K562 (cell line): ENCODE measurements at regions not wholly inside any gene's neighbourhood (a gene's known extent, or its start where the extent isn't known, plus 50 kb on each side); places are given as distances from the start of the nearest gene placed in this dataset.

Experiments
- DDX20 ChIP-seq: fragments of 450-650 bp; IDR thresholded peaks from 2 replicates; pipeline ENCODE4 v1.6.1; 2016; ENCODE audit warnings: missing genetic modification characterization, low read depth, mild to moderate bottlenecking, missing compliant biosample characterization, moderate library complexity
- DIDO1 ChIP-seq: fragments of 450-650 bp; IDR thresholded peaks from 2 replicates; pipeline ENCODE4 v1.6.1; 2016; ENCODE audit warnings: low read depth, missing biosample characterization, missing genetic modification characterization
- FOXP1 ChIP-seq: sonication (generic); formaldehyde crosslinking; IDR thresholded peaks from 2 replicates; pipeline ENCODE4 v1.8.0; 2022; ENCODE audit warnings: mild to moderate bottlenecking, missing genetic modification reagents
- SP1 ChIP-seq: sonication (generic); formaldehyde crosslinking; IDR thresholded peaks from 2 replicates; pipeline ENCODE4 v1.8.1; 2022; ENCODE audit warnings: mild to moderate bottlenecking, missing genetic modification reagents
- SPI1 ChIP-seq: IDR thresholded peaks from 2 replicates; pipeline ENCODE4 v1.6.1; 2011; ENCODE audit warnings: low read depth, low read length, control low read depth, borderline replicate concordance
- ZEB2 ChIP-seq: fragments of 450-650 bp; IDR thresholded peaks from 2 replicates; pipeline ENCODE4 v1.6.1; 2016
- ZNF77 ChIP-seq: fragments of 250-450 bp; sonication (Bioruptor Pico); IDR thresholded peaks from 2 replicates; pipeline ENCODE4 v1.5.0; 2020
- TF ChIP-seq, protein P1 (sequence below): sonication (generic); formaldehyde crosslinking; IDR thresholded peaks from 2 replicates; pipeline ENCODE4 v1.8.1; 2023; ENCODE audit warnings: mild to moderate bottlenecking, missing genetic modification reagents
- TF ChIP-seq, protein P2 (sequence below): fragments of 250-450 bp; sonication (Bioruptor Pico); IDR thresholded peaks from 2 replicates; pipeline ENCODE4 v1.8.0; 2022; ENCODE audit warnings: moderate library complexity, mild to moderate bottlenecking, inconsistent platforms
- TF ChIP-seq, protein P3 (sequence below), 2 experiments: fragments of 450-650 bp; formaldehyde crosslinking in 1 of 2; IDR thresholded peaks; 2 replicates each; pipeline versions ENCODE4 v1.4.0 to v1.6.1; 2014 to 2020; ENCODE audit warnings: mild to moderate bottlenecking in 2 of 2, borderline replicate concordance in 1 of 2, low read depth in 1 of 2
- TF ChIP-seq, protein P4 (sequence below): IDR thresholded peaks from 2 replicates; pipeline ENCODE4 v1.6.1; 2012; ENCODE audit warnings: low read depth, low read length, improper control_type of control experiment, borderline replicate concordance

DNA sequence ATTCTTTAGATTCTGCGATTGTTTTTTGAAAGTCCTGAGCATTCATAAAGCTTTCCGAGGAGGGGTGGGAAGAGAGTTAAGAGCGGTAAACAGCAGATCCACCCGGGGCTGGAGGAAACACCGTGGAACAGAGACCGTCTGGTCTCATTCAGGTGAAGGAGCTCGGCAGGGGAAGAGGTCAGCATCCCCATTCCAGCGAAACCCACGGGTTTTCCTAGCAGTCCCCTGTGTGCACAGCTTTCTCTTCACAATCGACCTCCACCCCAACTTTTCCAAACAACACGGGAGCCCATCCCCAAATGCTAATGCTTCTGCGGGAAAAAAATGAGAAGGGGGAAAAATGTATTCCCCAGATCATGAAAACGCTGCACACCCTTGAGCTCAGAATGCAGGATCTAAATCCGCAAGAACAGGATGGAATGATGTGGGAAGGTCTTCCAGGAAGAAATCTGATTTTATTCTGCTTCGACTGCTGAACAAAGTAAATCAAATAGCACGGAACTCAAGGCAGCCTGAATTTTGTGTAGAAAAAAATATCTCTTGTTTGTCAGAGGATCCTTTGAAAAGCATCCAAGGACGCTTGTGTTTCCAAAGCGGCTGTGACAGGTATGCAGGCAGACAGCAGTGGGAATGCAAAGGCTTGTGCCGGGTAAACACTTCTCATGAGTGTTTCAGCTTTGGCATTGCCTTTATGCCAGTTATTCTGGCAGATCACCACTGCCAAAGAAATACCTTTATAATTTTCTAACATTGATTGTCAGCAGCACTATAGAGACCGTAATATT lies 128.8 kb downstream of the NDUFA12 start (continued):
- TF ChIP-seq, protein P1, sequence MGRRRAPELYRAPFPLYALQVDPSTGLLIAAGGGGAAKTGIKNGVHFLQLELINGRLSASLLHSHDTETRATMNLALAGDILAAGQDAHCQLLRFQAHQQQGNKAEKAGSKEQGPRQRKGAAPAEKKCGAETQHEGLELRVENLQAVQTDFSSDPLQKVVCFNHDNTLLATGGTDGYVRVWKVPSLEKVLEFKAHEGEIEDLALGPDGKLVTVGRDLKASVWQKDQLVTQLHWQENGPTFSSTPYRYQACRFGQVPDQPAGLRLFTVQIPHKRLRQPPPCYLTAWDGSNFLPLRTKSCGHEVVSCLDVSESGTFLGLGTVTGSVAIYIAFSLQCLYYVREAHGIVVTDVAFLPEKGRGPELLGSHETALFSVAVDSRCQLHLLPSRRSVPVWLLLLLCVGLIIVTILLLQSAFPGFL (CRISPR knock-in tag) = no peak
- TF ChIP-seq, protein P2, sequence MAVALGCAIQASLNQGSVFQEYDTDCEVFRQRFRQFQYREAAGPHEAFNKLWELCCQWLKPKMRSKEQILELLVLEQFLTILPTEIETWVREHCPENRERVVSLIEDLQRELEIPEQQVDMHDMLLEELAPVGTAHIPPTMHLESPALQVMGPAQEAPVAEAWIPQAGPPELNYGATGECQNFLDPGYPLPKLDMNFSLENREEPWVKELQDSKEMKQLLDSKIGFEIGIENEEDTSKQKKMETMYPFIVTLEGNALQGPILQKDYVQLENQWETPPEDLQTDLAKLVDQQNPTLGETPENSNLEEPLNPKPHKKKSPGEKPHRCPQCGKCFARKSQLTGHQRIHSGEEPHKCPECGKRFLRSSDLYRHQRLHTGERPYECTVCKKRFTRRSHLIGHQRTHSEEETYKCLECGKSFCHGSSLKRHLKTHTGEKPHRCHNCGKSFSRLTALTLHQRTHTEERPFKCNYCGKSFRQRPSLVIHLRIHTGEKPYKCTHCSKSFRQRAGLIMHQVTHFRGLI (CRISPR knock-in tag) = no peak
- no peak for TF ChIP-seq ZEB2
- no peak for TF ChIP-seq FOXP1 (CRISPR knock-in tag)
- TF ChIP-seq, protein P3, sequence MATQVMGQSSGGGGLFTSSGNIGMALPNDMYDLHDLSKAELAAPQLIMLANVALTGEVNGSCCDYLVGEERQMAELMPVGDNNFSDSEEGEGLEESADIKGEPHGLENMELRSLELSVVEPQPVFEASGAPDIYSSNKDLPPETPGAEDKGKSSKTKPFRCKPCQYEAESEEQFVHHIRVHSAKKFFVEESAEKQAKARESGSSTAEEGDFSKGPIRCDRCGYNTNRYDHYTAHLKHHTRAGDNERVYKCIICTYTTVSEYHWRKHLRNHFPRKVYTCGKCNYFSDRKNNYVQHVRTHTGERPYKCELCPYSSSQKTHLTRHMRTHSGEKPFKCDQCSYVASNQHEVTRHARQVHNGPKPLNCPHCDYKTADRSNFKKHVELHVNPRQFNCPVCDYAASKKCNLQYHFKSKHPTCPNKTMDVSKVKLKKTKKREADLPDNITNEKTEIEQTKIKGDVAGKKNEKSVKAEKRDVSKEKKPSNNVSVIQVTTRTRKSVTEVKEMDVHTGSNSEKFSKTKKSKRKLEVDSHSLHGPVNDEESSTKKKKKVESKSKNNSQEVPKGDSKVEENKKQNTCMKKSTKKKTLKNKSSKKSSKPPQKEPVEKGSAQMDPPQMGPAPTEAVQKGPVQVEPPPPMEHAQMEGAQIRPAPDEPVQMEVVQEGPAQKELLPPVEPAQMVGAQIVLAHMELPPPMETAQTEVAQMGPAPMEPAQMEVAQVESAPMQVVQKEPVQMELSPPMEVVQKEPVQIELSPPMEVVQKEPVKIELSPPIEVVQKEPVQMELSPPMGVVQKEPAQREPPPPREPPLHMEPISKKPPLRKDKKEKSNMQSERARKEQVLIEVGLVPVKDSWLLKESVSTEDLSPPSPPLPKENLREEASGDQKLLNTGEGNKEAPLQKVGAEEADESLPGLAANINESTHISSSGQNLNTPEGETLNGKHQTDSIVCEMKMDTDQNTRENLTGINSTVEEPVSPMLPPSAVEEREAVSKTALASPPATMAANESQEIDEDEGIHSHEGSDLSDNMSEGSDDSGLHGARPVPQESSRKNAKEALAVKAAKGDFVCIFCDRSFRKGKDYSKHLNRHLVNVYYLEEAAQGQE (IDR thresholded peaks at IDR 0.05; ENCODE audit: borderline replicate concordance) = no peak
- TF ChIP-seq, protein P3 (CRISPR knock-in tag; IDR thresholded peaks at IDR 0.05; ENCODE audit: low read depth) = no peak
- TF ChIP-seq DIDO1 (tag) = no peak
- TF ChIP-seq, protein P4, sequence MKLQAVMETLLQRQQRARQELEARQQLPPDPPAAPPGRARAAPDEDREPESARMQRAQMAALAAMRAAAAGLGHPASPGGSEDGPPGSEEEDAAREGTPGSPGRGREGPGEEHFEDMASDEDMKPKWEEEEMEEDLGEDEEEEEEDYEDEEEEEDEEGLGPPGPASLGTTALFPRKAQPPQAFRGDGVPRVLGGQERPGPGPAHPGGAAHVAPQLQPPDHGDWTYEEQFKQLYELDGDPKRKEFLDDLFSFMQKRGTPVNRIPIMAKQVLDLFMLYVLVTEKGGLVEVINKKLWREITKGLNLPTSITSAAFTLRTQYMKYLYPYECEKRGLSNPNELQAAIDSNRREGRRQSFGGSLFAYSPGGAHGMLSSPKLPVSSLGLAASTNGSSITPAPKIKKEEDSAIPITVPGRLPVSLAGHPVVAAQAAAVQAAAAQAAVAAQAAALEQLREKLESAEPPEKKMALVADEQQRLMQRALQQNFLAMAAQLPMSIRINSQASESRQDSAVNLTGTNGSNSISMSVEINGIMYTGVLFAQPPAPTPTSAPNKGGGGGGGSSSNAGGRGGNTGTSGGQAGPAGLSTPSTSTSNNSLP = no peak
- TF ChIP-seq SP1 (CRISPR knock-in tag) = no peak
- TF ChIP-seq ZNF77 (CRISPR knock-in tag) = no peak
- TF ChIP-seq SPI1 = no peak
- no peak for TF ChIP-seq DDX20 (tag)
